ENCODE measurements at regions not wholly inside any gene's neighbourhood (a gene's known extent, or its start where the extent isn't known, plus 50 kb on each side); places are given as distances from the start of the nearest gene placed in this dataset.

GRCh38 chr16:73193464-73193863, 145.5 kb upstream of the ZFHX3 start:
- no peaks in the 10 kb centered on the region for H3K36me3 ChIP-seq (ENCODE audit: control insufficient read depth, insufficient read depth, low read length)
- H3K27me3 ChIP-seq (ENCODE audit: control insufficient read depth, insufficient read depth, low read length), result no peaks in the 10 kb centered on the region
- no peak overlapping the region for H3K27ac ChIP-seq (ENCODE audit: insufficient read depth, low read length)
- no peaks in the 10 kb centered on the region for H3K9me3 ChIP-seq (ENCODE audit: control insufficient read depth, insufficient read depth, low read depth, low read length)
- H3K9ac ChIP-seq (ENCODE audit: insufficient read depth, low read length), result no peak overlapping the region
- no peaks in the 10 kb centered on the region for H3K79me2 ChIP-seq (ENCODE audit: control insufficient read depth, insufficient read depth, low read length)
- no peak for TF ChIP-seq EZH2 (IDR thresholded peaks at IDR 0.05; ENCODE audit: low read length, missing control alignments)
- TF ChIP-seq, protein P1, sequence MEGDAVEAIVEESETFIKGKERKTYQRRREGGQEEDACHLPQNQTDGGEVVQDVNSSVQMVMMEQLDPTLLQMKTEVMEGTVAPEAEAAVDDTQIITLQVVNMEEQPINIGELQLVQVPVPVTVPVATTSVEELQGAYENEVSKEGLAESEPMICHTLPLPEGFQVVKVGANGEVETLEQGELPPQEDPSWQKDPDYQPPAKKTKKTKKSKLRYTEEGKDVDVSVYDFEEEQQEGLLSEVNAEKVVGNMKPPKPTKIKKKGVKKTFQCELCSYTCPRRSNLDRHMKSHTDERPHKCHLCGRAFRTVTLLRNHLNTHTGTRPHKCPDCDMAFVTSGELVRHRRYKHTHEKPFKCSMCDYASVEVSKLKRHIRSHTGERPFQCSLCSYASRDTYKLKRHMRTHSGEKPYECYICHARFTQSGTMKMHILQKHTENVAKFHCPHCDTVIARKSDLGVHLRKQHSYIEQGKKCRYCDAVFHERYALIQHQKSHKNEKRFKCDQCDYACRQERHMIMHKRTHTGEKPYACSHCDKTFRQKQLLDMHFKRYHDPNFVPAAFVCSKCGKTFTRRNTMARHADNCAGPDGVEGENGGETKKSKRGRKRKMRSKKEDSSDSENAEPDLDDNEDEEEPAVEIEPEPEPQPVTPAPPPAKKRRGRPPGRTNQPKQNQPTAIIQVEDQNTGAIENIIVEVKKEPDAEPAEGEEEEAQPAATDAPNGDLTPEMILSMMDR (conservative IDR thresholded peaks at IDR 0.05 in 1 of 2, IDR thresholded peaks at IDR 0.05 in 1 of 2; ENCODE audit: low read depth in 1 of 2, low read length in 2 of 2), result no peak
- DNase-seq (ENCODE audit: low read depth in 2 of 2), result no peak
- no peak overlapping the region for H3K4me3 ChIP-seq (replicated peaks in 1 of 4; ENCODE audit: control extremely low read depth in 1 of 4, insufficient read depth in 1 of 4, low read depth in 3 of 4, low read length in 4 of 4)
- H4K20me1 ChIP-seq (ENCODE audit: control insufficient read depth, extremely low read depth, insufficient read depth, low read length), result no peaks in the 10 kb centered on the region
- H2AFZ ChIP-seq (ENCODE audit: low read length), result no peak overlapping the region
- no peaks in the 10 kb centered on the region for H3K4me1 ChIP-seq (ENCODE audit: control insufficient read depth, extremely low read depth, insufficient read depth, low read length)
- no peak overlapping the region for H3K4me2 ChIP-seq (ENCODE audit: extremely low read depth, insufficient read depth, low read length)

DNA sequence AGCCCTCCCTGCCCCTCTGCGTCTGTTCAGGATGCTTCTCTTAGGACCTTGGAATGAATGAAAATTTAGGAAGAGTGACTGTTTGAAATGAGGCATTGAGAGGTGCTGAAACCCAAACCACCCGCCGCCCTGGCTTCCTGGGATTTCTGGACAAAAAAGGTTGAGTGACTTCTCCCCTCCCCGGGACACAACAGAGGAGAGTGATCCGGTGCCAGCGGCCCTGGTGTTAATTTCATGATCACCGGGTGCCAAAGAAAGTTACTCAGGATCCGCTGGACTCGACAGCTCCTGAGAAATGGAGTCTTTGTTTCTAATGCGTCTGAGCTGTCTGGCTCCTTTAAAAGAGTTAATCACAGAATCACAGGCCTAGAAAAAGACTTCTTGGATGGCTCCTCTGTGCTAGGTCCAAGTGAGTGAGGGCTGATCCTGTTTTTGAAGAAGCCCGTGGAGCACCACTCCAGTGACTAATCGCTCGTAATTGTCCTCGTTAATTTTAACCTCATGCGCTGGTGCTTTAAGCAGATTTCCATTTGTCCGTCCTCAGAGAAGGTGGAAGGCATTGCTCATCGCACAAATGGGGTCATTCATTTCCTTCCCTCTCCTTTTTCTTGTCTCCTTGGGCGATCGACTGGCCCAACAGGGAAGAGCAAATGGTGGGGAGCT, 144.4 kb upstream of the ZFHX3 start:
- Histone ChIP-seq H4K20me1 (ENCODE audit: control insufficient read depth, extremely low read depth, insufficient read depth, low read length) (no peaks in the 10 kb centered on the region), H3K9me3 (ENCODE audit: control insufficient read depth, insufficient read depth, low read depth, low read length) (no peaks in the 10 kb centered on the region), H3K27me3 (ENCODE audit: control insufficient read depth, insufficient read depth, low read length) (no peaks in the 10 kb centered on the region), H3K36me3 (ENCODE audit: control insufficient read depth, insufficient read depth, low read length) (no peaks in the 10 kb centered on the region), H3K4me3 (replicated peaks in 1 of 4; ENCODE audit: control extremely low read depth in 1 of 4, insufficient read depth in 1 of 4, low read depth in 3 of 4, low read length in 4 of 4) (no peak overlapping the region), H3K79me2 (ENCODE audit: control insufficient read depth, insufficient read depth, low read length) (no peaks in the 10 kb centered on the region), H3K4me2 (ENCODE audit: extremely low read depth, insufficient read depth, low read length) (no peak overlapping the region), H3K27ac (ENCODE audit: insufficient read depth, low read length) (no peak overlapping the region), H3K4me1 (ENCODE audit: control insufficient read depth, extremely low read depth, insufficient read depth, low read length) (no peaks in the 10 kb centered on the region), H2AFZ (ENCODE audit: low read length) (no peak overlapping the region), H3K9ac (ENCODE audit: insufficient read depth, low read length) (no peak overlapping the region)
- TF ChIP-seq, protein P1 (conservative IDR thresholded peaks at IDR 0.05 in 1 of 2, IDR thresholded peaks at IDR 0.05 in 1 of 2; ENCODE audit: low read depth in 1 of 2, low read length in 2 of 2), result no peak
- no peak for TF ChIP-seq EZH2 (IDR thresholded peaks at IDR 0.05; ENCODE audit: low read length, missing control alignments)
- DNase-seq (ENCODE audit: low read depth in 2 of 2), result peak in 1 of 2 donors; percentile 79

- H3K27me3 ChIP-seq (ENCODE audit: control insufficient read depth, insufficient read depth, low read length), result no peaks in the 10 kb centered on the region
- no peak overlapping the region for H3K9ac ChIP-seq (ENCODE audit: insufficient read depth, low read length)
- no peaks in the 10 kb centered on the region for H3K36me3 ChIP-seq (ENCODE audit: control insufficient read depth, insufficient read depth, low read length)
- no peak overlapping the region for H3K4me3 ChIP-seq (replicated peaks in 1 of 4; ENCODE audit: control extremely low read depth in 1 of 4, insufficient read depth in 1 of 4, low read depth in 3 of 4, low read length in 4 of 4)
- H3K4me2 ChIP-seq (ENCODE audit: extremely low read depth, insufficient read depth, low read length), result no peak overlapping the region
- H3K27ac ChIP-seq (ENCODE audit: insufficient read depth, low read length), result no peak overlapping the region
- H3K4me1 ChIP-seq (ENCODE audit: control insufficient read depth, extremely low read depth, insufficient read depth, low read length), result no peaks in the 10 kb centered on the region
- H3K9me3 ChIP-seq (ENCODE audit: control insufficient read depth, insufficient read depth, low read depth, low read length), result no peaks in the 10 kb centered on the region
- H3K79me2 ChIP-seq (ENCODE audit: control insufficient read depth, insufficient read depth, low read length), result no peaks in the 10 kb centered on the region
- H4K20me1 ChIP-seq (ENCODE audit: control insufficient read depth, extremely low read depth, insufficient read depth, low read length), result no peaks in the 10 kb centered on the region
- DNase-seq (ENCODE audit: low read depth in 2 of 2), result no peak
- TF ChIP-seq EZH2 (IDR thresholded peaks at IDR 0.05; ENCODE audit: low read length, missing control alignments), result no peak
- TF ChIP-seq, protein P1 (conservative IDR thresholded peaks at IDR 0.05 in 1 of 2, IDR thresholded peaks at IDR 0.05 in 1 of 2; ENCODE audit: low read depth in 1 of 2, low read length in 2 of 2), result no peak
- no peak overlapping the region for H2AFZ ChIP-seq (ENCODE audit: low read length)
Measured at GRCh38 chr16:73191660-73192046, 143.7 kb upstream of the ZFHX3 start.

Data from fibroblast of lung (primary cell).